GM12864 (cell line): ENCODE measurements at regions not wholly inside any gene's neighbourhood (a gene's known extent, or its start where the extent isn't known, plus 50 kb on each side); places are given as distances from the start of the nearest gene placed in this dataset.

ENCODE experiments used
- DNase-seq: peaks from one replicate; pipeline ENCODE4 v3.0.0-alpha.2; 2011; ENCODE audit warnings: low read depth
- H3K4me3 ChIP-seq: 2 replicates; pipeline ENCODE4 v1.5.1; 2011; ENCODE audit warnings: mild to moderate bottlenecking, low read depth, low read length, control low read depth
- TF ChIP-seq, protein P1 (sequence below): IDR thresholded peaks from 2 replicates; pipeline ENCODE4 v1.5.1; 2011; ENCODE audit warnings: low read depth, mild to moderate bottlenecking, moderate library complexity, low read length, control low read depth, inconsistent platforms; ENCODE audit errors: missing control alignments

DNA sequence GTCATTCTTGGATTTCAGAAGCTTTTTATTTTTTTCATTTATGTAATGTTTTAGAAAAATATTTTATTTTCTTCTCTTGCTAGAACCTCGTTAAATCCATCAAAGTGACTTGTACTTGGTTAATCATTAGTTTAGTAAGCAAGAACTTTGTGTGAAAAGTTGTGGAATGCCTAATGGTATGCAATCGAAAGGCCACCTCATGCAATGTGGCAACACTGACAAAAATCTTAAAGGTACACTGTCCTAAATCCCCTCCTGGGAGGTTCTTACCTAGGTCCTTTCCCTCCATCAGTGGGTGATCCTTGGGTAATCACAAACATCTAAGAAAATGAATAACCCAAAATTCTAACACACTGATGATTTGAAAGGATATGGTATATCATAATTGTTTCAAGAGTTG lies 304.2 kb downstream of the DNAH5 start:
- TF ChIP-seq, protein P1, sequence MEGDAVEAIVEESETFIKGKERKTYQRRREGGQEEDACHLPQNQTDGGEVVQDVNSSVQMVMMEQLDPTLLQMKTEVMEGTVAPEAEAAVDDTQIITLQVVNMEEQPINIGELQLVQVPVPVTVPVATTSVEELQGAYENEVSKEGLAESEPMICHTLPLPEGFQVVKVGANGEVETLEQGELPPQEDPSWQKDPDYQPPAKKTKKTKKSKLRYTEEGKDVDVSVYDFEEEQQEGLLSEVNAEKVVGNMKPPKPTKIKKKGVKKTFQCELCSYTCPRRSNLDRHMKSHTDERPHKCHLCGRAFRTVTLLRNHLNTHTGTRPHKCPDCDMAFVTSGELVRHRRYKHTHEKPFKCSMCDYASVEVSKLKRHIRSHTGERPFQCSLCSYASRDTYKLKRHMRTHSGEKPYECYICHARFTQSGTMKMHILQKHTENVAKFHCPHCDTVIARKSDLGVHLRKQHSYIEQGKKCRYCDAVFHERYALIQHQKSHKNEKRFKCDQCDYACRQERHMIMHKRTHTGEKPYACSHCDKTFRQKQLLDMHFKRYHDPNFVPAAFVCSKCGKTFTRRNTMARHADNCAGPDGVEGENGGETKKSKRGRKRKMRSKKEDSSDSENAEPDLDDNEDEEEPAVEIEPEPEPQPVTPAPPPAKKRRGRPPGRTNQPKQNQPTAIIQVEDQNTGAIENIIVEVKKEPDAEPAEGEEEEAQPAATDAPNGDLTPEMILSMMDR: no peak
- DNase-seq: no peak
- H3K4me3 ChIP-seq: no peak overlapping the region

DNA sequence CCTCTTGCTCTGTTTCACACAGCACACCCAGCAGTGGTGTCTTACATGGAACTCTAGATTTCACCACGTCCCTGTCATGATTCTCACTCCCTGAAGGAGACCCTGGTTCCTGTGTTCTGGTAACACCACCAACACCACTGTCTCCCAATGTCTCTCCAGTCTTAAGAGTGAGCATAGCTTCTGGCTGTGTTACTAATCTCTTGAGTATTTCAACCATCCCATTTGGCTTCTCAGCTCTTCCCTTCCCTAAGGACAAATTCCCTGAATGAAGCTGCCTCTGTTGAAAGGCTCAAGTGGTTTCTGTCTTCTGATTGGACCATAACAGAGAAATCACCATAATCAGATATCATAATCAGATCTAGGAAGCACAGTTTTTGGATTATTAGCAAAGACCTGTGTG lies 311.8 kb downstream of the DNAH5 start:
- TF ChIP-seq, protein P1: no peak
- DNase-seq: no peak
- H3K4me3 ChIP-seq: no peak overlapping the region

DNA sequence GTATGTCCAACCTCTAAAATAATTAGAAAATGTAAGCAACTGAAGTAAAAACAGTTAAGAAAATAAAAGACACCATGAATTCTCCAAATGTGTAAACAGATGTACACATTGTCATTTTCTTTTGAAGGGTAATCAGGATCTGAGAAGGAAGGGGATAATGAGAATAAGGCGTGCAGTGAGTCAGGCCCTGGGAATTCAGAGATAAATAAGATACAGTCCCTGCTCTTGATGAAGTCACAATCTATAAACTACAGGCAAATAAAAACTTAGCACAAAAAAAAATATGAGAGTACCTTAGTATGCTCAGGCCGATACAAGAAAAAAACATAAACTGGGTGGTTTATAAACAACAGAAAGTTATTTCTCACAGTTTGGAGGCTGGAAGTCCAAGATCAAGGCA lies 315.3 kb downstream of the DNAH5 start:
- no peak overlapping the region for H3K4me3 ChIP-seq
- TF ChIP-seq, protein P1: no peak
- DNase-seq: no peak

DNA sequence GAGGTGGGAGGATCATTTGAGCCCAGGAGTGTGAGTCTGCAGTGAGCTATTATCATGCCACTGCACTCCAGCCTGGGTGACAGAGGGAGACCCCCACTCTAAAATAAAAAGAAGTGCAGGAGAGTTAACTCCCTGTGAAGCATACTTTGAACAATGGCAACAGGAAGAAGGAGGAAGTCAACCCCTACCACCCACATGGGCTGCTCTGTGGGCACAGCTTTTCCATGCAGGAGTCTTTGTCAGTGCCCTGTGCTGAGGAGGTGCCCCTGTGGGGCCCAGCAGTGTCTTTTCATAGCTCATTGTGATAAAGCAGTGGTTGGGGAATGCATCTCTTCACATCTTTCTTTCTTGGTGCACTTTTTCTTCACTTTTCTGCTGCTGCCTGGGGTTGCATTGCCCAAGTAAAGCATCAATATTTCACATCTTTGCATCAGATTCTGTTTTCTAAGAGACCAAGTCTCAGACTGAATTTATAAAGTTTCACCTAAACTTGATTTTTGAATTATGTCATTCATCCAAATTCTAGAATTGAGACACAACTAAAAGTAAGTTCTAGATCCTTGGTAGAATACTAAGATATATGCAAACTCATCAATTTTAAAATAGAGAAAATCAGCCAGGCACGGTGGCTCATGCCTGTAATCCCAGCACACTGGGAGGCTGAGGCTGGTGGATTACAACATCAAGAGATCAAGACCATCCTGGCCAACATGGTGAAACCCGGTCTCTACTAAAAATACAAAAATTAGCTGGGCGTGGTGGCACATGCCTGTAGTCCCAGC lies 316.6 kb downstream of the DNAH5 start:
- TF ChIP-seq, protein P1: no peak
- H3K4me3 ChIP-seq: no peak overlapping the region
- DNase-seq: no peak

DNA sequence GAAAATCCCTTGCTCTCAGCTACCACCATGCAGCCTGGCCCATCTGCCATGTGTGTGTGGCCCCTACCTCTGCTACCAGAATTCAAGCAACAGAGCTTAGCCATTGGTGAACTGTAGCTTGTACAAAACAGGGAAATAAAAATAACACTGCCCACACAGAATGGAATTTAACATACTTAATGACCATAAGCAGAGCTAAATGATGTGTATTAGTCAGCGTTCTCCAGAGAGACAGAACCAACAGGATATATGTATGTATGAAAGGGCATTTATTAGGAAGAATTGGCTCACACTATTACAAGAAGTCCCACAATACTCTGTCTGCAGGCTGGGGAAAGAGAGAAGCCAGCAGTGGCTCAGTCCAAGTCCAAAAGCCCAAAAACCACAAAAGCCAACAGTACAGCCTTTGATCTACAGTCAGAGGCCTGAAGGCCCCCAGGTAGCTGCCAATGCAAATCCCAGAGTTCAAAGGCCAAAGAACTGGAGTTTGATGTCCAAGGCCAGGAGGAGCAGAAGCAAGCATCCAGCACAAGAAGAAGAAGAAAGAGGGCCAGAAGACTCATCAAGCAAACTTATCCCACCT lies 318.8 kb downstream of the DNAH5 start:
- TF ChIP-seq, protein P1: no peak
- DNase-seq: no peak
- no peak overlapping the region for H3K4me3 ChIP-seq

DNA sequence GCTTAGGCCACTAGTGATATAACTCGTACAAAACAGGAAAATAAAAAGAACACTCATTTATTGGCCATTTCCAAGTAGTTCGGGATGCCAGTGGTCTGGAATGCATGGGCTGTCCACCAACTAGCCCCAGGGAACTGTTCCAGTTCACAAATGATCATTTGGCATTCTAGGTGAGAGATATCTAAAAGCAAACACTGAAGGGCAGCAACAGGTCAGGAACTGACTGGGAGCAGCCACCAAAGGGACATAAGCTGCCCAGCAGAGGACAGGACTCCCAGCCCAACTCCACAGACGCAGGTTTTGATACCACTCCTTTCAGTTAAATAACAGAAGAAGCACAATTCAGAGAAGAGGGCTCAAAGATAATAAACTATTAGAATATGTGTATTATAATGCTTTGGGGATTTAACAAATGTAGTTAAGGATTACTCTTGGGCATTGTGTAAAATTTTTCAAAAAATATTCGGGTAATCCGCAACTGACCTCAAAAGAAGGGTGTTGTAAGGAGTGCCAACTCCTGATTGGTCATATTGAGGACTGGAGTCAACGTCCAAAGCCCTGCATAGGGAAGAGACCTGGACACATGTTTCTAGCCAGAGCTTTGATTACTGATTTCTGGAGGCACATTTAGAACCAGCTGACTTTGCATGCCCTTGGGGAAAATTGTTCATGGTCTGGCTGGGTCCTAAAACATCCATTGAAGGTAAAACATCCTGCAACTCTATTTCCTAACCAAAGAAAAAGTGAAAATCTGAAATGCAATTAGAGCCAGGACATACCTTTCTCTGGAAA lies 320.0 kb downstream of the DNAH5 start:
- no peak overlapping the region for H3K4me3 ChIP-seq
- TF ChIP-seq, protein P1: no peak
- no peak for DNase-seq
